ENCODE measurements at regions not wholly inside any gene's neighbourhood (a gene's known extent, or its start where the extent isn't known, plus 50 kb on each side); places are given as distances from the start of the nearest gene placed in this dataset.

GRCh38 chr11:119850822-119851409 lies 121.9 kb upstream of the NECTIN1 start:
- no peak for DNase-seq

GRCh38 chr11:119849872-119850271 lies 120.9 kb upstream of the NECTIN1 start:
- DNase-seq: no peak

- no peak for DNase-seq
Measured at GRCh38 chr11:119847853-119848252, 118.9 kb upstream of the NECTIN1 start.

DNA sequence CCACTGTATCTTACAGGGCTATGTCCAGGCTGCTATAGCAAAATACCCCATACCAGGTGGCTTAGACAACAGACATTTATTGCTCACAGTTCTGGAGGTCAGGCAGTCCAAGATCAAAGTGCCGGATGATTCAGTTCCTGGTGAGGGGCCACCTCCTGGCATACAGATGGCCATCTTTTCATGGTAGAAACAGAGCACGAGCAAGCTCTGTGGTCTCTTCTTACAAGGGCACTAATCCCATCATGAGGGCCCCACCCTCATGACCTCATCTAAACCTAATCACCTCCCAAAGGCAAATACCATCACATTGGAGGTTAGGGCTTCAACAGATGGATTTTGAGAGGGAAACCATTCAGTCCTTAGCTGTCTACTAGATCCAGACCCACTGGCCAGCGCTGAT lies 117.4 kb upstream of the NECTIN1 start:
- no peak for DNase-seq

DNA sequence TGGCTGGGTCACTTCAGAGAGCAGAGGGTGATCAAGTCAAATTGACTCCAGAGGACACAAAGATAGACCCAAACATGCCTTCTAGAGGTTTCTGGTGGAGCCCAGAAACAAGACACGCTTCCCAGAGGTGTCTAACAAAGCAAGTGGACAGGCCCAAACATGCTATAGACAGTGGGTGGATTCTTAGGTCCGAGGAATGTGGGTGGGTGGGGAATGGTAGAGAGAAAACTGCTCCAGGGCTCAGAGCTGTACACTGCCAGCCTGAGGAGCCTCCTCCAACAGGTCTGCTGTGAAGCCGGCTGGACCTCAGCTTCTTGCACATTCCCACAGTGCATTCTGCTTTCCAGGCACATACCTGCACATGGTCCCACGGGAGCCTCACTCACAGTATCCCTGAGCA lies 116.8 kb upstream of the NECTIN1 start:
- DNase-seq: no peak

DNA sequence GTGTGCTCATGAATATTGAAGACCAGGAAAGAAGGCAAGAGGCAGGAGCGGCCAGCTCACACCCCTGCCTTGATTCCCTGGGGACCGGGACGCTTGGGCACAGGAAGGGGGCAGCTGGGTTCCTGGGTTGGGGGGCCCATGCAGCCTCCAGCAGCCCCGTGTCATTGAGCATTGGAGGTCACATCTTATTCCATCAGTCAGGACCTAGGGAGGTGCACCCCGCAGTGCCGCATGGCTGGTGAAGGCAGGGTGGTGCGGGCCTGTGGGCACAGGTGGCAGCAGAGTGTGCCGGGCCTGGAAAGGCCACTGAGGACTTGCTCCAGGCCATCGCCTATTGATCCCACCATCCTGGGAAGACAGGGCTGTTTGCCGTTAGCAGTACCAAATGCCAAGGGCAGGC lies 116.3 kb upstream of the NECTIN1 start:
- DNase-seq: no peak

- DNase-seq: no peak
Measured at GRCh38 chr11:119844808-119845207, 115.8 kb upstream of the NECTIN1 start.

GRCh38 chr11:119843877-119844276 lies 114.9 kb upstream of the NECTIN1 start:
- no peak for DNase-seq

DNA sequence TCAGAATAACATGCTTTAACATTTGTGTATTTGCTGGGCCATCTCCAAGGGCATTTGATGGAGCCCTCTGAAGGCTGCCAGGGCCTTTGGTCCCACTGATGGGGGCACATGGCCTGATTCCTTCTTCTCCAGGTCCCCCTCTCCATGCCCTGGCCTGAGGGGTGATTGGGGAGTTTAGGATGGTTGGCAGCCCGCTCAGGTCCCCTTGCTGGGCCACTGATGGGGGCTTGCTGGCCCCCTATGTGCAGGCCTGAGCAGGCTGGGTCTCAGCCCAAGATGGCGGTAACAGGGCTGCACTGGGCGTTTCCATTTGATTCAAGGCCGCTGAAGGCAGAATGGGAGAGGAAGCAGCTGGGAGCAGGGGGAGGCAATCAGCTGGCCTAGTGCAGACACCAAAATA lies 113.7 kb upstream of the NECTIN1 start:
- DNase-seq: no peak

DNA sequence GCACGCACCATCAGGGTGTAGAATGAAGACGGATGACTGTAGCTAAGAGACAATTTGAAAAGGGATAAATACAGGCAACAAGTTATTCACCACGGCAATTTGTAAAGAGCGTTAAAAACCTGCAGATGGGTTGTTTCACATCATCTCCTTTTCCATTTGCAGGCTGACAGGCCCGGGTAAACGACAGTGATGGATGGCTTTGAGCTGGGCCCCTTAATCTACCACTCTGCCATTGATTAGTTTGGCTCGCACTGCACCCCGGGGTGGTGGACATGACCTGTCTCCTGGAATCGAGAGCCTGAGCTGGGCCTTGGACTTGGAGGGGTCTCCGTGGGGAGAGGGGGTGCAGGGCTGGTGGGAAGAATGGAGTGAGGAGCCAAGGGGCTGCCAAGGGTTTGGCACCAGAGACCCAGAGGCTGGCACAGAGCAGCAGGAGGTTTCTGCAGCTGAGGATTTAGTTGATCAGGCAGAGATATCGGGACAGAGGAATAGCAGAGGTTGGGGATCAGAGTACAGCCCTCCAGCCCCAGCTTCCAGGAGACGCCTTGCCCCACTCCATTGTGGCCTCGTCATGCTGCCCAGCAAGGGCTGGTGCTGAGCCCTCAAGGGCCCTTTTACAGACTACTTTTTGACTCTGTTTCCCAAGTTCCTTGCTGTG lies 110.6 kb upstream of the NECTIN1 start:
- no peak for DNase-seq

DNA sequence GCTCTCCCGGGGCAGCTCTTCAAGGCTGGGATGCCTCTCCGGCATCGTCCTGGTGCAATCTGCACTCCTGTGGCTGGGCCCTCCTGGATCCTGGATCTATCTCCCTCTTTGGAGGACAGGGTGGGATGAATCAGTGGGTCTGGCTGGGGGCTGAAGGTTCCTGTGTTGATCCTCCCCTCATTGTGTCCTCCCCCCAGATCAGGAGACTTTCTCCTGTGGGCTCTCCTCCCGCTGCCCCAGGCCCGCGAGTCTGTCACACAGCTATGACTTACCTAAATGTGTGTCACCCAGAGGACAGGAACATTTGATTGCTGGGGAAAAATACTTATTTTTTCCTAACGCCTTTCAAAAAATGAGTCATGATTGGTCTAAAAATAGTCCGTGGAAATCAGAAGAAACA lies 106.8 kb upstream of the NECTIN1 start:
- no peak for DNase-seq

DNA sequence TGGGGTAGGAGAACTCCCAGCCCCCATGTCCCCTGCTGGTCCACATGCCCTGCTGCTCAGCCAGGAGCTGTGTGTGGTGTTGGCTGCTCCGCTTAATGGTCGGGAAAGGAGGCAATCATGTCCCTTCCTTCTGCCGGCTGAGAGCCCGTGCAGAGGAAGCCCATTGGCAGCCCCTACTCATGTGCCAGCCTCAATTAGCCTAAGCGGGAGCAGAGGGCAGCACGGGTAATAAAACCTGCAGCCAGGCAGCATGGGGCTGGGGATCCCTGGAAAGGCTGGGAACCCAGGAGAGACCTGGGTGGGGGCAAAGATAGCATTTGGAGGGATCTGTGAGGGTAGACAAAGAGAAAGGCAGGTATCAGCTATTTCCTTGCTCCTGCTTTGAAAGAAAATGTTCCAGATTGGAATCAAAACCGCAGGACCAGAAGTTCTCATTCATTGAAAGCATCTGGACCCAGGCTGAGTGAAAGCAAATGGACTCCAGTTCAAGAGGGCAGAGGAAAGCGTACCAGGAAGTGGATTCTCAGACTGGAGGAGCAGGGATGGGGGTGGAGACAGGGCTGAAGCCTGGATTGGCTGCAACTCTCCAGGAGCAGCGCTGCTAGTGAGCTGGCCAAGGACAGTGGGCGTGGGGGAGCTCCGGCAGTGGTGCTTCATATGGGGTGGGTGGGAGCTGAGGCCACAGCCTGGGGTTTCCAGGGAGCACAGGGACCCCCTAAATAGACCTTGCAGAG lies 103.4 kb upstream of the NECTIN1 start:
- no peak for DNase-seq

DNA sequence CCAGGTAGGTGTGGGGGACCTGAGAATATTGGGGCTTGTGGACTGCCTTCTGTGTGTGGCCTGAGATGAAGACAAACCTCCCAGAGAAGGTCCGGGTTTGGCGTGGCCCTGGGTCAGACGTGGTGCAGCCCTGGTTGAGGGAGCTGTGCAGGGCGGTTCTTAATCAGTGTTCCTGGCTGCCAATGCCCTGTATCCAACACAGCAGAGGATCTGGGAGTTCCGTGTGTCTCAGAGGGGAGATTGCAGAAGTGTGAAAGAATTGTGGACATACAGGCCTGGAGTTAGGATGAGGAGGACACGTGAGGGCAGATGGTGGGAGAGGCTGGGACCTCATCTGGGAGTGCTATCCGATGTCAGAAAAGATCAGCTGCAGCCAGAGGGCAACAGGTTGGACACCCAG lies 102.0 kb upstream of the NECTIN1 start:
- DNase-seq: no peak

- no peak for DNase-seq
Measured at GRCh38 chr11:119830400-119830799, 101.4 kb upstream of the NECTIN1 start.

DNA sequence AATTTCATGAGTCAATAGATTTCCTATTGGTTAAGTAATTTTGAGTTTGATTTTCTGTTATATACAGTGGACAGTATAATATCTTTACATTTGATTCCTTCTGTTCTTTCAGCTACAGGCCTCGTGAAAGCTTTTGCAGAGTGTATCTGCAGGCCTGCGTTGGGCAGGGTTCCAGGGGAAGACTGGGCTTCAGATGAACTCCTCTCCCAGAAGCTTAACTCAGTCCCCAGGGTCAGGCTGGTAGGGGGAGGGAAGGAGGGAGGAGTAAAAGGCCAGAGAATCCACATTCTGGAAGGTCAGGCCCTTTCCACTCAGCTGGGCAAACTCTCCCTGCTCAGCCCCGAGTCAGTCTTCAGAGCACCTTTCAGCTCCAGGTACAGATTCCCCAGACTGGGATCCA lies 100.4 kb upstream of the NECTIN1 start:
- DNase-seq: no peak

DNA sequence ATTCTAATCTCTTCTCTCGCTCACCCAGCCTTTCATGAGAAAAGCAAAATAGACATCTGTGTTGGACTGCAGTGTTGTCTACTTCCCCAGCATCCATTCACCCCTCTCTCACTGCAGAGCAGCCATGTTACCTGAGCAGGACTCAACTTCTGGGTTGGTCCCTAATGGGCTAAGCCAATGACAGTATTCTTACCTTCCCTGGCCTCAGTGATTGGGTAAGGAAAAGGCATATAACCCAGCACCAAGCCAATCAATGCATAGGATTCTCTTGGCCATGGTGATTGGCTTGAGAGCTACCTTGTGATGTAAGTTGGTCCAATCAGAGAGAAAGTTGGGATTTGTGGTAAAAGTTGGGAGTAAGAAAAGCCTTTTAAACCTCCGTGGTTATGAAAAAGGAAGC lies 99.8 kb upstream of the NECTIN1 start:
- DNase-seq: no peak

DNA sequence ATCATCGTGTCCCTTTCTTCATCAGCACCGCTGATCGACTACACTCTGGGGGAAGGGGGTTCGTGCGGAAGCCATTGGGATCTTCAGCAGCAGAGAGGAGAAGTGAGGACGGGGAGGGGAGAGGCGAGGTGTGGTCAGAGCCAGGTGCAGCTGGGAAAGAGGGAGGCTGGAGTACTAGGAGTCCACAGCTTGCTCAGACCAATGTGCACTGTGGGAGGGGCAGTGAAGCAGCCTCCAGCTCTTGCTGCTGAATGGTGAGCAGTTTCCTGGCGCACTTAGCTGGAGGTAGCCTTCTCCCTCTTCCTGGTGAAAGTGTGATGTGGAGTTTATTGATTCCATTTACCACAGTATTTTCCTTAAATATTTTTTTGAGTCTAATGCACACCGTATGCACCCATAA lies 99.0 kb upstream of the NECTIN1 start:
- DNase-seq: no peak

DNA sequence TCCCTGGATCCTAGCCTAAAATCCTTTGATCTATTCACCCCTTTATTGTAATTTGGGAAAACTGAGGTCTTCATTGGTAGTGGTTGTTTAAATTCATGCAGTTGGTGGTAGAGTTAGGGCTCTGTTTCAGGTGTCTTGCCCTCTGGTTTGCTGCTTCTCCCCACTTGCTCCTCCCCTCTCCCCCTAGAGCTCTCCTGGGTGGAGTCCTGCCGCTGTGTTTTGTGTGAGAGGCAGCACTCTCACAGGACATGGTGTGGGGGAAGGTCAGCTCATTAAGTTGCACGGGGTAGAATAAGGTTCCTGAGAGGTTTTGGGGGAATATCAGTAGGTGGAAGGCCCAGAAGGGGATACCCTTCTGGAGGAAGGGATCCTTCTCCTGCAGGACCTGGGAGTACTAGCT lies 98.1 kb upstream of the NECTIN1 start:
- no peak for DNase-seq

DNA sequence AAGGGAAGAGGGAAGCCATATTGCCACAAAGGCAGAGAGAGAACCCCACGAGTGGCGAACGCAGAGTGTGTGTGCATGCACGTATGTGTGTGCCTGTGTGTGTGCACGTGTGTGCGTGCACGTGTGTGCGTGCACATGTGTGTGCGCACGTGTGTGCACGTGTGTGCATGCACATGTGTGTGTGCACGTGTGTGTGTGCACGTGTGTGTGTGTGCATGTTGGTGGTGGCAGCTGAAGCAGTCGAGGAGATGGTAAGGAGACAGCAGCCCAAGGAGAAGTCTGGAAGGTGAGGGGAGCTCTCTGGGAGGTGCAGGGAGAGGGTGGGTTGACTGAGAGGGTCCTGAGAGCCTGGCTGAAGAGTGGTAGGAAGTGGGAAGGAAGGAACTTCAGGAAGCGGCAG lies 94.1 kb upstream of the NECTIN1 start:
- no peak for DNase-seq

- no peak for DNase-seq
Measured at GRCh38 chr11:119816660-119817059, 87.7 kb upstream of the NECTIN1 start.

DNA sequence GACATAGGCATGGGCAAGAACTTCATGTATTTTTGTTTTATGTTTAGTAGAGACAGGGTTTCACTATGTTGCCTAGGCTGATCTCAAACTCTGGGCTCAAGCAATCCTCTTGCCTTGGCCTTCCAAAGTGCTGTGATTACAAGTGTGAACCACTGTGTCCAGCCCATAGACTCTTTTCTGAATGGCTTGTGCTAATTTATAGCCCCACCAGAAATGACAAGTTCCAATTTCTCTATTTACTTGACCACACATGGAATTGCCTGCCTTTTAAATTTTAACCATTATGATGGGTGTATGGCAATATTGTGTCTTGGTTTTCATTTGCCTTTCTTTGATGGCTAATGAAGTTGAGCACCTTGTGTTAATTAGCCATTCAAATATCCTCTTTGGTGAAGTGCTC lies 85.8 kb upstream of the NECTIN1 start:
- no peak for DNase-seq

DNA sequence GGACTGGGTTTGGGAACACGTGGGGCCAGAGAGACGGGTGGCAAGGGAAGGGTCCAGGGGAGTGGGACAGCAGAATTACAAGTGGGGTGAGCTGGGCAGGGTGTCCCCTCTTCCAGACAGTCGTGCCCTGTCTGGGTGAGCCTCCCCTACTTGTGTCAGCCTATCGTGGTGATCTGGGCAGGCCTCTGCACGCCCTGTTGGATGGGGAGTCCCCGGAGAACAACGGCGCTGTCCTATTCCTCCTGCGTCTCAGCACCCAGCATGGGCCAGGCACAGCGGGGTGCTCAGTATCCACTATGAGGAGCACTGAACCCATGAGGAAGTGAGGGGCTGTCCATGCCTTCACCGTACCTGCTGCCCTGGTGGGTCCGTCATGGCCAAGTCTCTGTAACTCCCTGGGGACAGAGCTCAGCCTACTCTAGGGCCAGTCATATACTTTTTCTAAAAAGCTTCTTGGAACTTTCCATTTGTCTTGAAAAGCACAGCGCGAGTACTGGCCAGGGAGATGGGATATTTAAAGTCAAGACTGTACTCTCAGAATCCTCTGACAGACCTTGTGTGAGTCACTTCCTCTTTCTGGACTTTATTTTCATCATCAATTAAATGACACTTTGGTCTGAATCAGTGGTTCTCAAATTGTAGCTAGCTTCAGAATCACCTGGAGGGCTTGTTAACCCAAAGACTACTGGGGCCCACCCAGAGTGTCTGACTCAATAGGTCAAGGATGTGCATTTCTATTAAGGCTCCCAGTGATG lies 81.7 kb upstream of the NECTIN1 start:
- no peak for DNase-seq

DNA sequence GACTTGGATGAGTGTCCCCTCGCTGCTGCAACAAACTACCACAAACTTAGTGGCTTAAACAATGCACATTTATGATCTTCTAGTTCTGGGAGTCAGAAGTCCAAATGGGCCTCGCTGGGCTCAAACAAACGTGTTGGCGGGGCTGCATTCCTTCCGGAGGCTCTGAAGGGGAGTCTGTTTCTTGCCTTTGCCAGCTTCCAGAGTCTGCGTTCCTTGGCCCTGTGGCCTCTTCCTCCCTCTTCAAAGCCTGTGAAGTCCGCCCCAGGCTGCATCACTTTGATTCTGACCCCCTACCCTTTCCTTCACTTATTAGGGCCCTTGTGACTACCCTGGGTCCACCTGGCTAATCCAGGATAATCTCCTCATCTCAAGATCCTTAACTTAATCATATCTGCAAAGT lies 80.3 kb upstream of the NECTIN1 start:
- no peak for DNase-seq

Data from NCI-H1930 (cell line).